ENCODE measurements at regions not wholly inside any gene's neighbourhood (a gene's known extent, or its start where the extent isn't known, plus 50 kb on each side); places are given as distances from the start of the nearest gene placed in this dataset.

GRCh38 chr1:221933814-221934213, 191.9 kb upstream of the DUSP10 start:
- TF ChIP-seq, protein P1, sequence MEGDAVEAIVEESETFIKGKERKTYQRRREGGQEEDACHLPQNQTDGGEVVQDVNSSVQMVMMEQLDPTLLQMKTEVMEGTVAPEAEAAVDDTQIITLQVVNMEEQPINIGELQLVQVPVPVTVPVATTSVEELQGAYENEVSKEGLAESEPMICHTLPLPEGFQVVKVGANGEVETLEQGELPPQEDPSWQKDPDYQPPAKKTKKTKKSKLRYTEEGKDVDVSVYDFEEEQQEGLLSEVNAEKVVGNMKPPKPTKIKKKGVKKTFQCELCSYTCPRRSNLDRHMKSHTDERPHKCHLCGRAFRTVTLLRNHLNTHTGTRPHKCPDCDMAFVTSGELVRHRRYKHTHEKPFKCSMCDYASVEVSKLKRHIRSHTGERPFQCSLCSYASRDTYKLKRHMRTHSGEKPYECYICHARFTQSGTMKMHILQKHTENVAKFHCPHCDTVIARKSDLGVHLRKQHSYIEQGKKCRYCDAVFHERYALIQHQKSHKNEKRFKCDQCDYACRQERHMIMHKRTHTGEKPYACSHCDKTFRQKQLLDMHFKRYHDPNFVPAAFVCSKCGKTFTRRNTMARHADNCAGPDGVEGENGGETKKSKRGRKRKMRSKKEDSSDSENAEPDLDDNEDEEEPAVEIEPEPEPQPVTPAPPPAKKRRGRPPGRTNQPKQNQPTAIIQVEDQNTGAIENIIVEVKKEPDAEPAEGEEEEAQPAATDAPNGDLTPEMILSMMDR (IDR thresholded peaks at IDR 0.05): no peak
- TF ChIP-seq POLR2A (IDR thresholded peaks at IDR 0.05): no peak
